ENCODE measurements at regions not wholly inside any gene's neighbourhood (a gene's known extent, or its start where the extent isn't known, plus 50 kb on each side); places are given as distances from the start of the nearest gene placed in this dataset.

- TF ChIP-seq, protein P1, sequence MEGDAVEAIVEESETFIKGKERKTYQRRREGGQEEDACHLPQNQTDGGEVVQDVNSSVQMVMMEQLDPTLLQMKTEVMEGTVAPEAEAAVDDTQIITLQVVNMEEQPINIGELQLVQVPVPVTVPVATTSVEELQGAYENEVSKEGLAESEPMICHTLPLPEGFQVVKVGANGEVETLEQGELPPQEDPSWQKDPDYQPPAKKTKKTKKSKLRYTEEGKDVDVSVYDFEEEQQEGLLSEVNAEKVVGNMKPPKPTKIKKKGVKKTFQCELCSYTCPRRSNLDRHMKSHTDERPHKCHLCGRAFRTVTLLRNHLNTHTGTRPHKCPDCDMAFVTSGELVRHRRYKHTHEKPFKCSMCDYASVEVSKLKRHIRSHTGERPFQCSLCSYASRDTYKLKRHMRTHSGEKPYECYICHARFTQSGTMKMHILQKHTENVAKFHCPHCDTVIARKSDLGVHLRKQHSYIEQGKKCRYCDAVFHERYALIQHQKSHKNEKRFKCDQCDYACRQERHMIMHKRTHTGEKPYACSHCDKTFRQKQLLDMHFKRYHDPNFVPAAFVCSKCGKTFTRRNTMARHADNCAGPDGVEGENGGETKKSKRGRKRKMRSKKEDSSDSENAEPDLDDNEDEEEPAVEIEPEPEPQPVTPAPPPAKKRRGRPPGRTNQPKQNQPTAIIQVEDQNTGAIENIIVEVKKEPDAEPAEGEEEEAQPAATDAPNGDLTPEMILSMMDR (conservative IDR thresholded peaks at IDR 0.05), result no peak
- no peak overlapping the region for H3K27ac ChIP-seq
These were observed 181.9 kb upstream of the TRAM1L1 start for GRCh38 chr4:117267317-117267716.

DNA sequence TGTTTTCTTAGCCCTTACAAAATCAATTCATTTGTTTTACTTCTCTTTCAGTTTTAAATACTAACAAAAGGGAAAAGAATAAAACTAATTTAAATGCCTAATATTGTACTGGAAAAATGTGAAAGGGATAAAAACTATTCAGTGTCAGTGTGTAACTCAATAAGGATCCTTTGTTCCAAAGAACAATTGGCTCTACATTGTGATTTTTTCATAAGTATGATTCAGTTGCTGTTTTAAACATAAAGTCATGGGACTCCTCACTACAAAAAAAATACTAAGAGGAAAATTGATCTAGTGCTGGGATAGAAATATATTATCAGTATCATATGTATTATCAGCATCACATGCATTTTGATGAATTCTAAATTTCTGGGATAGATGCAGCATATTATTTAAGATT is 199.4 kb upstream of the TRAM1L1 start:
- no peak overlapping the region for H3K27ac ChIP-seq
- TF ChIP-seq, protein P1 (conservative IDR thresholded peaks at IDR 0.05), result no peak

GRCh38 chr4:117293784-117294183 is 208.4 kb upstream of the TRAM1L1 start:
- H3K27ac ChIP-seq, result no peak overlapping the region
- TF ChIP-seq, protein P1 (conservative IDR thresholded peaks at IDR 0.05), result no peak

DNA sequence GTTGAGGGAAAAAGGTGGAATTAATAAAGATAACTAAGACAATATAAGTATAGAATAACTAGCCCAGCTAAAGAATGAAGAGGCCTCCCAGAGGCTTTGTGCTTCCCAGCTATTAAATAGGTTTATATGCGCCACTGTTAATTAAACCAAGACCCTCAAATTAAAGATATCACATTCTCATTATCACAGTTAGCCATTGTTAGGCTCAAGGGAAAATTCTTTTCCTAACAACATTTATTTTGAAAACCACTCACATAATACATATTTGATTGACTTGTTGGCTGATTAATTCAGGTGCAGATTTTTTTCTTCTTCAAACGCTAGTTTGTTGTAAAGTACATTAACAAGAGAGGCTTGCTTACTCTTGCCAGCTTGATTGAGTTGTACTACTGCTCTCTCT is 216.8 kb upstream of the TRAM1L1 start:
- H3K27ac ChIP-seq, result no peak overlapping the region
- TF ChIP-seq, protein P1 (conservative IDR thresholded peaks at IDR 0.05), result no peak

- no peak overlapping the region for H3K27ac ChIP-seq
- TF ChIP-seq, protein P1 (conservative IDR thresholded peaks at IDR 0.05), result no peak
These were observed 225.8 kb upstream of the TRAM1L1 start for GRCh38 chr4:117311215-117311614.

GRCh38 chr4:117311989-117312388 is 226.6 kb upstream of the TRAM1L1 start:
- no peak overlapping the region for H3K27ac ChIP-seq
- TF ChIP-seq, protein P1 (conservative IDR thresholded peaks at IDR 0.05), result no peak

DNA sequence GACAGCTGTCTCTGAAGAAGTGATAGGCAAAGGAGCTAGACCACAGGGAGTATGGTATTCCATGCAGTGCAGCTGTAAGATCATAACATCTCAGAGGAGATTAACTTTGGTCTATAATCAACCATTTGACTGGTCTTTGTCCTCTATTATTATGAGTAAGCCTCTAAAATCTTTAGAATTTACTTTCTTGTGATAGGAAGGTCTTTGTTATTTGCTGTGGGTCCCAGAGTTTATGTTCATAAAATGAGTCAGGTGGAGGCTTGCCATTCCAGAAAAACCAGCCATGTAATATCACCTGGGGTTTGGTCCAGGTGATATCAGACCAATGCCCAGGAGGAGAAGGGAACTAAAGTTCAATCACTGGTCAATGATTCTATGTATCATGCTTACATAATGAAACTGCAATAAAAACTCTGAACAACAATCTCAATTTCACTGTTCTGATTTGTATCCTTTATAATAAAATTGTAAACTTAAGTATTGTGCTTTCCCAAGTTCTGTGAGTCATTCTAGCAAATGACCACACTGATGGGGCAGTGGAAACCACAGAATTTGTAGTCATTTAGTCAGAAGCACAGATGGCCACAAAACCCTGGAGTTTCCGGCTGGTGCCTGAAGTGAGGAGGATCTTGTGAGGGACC is 239.6 kb upstream of the TRAM1L1 start:
- no peak overlapping the region for H3K27ac ChIP-seq
- TF ChIP-seq, protein P1 (conservative IDR thresholded peaks at IDR 0.05), result no peak
